ENCODE measurements at regions not wholly inside any gene's neighbourhood (a gene's known extent, or its start where the extent isn't known, plus 50 kb on each side); places are given as distances from the start of the nearest gene placed in this dataset.
A peak's percentile ranks its signal among the peaks of the same experiment; 100 is the strongest.

- DNase-seq (ENCODE audit: low spot score in 2 of 2), result no peak
- no peak for FAIRE-seq
These were observed 823.6 kb downstream of the MAFB start for GRCh38 chr20:39865446-39865845.

- FAIRE-seq, result no peak
- no peak for DNase-seq (ENCODE audit: low spot score in 2 of 2)
These were observed 826.6 kb downstream of the MAFB start for GRCh38 chr20:39862470-39862891.

- no peak for FAIRE-seq
- no peak for DNase-seq (ENCODE audit: low spot score in 2 of 2)
These were observed 827.7 kb downstream of the MAFB start for GRCh38 chr20:39861381-39861780.

- DNase-seq (ENCODE audit: low spot score in 2 of 2), result no peak
- FAIRE-seq, result no peak
These were observed 831.2 kb downstream of the MAFB start for GRCh38 chr20:39857835-39858234.

GRCh38 chr20:39857187-39857586 lies 831.8 kb downstream of the MAFB start:
- DNase-seq (ENCODE audit: low spot score in 2 of 2) (no peak), FAIRE-seq (no peak)

GRCh38 chr20:39855799-39856198 lies 833.2 kb downstream of the MAFB start:
- no peak for DNase-seq (ENCODE audit: low spot score in 2 of 2)
- no peak for FAIRE-seq

- no peak for FAIRE-seq
- no peak for DNase-seq (ENCODE audit: low spot score in 2 of 2)
These were observed 834.0 kb downstream of the MAFB start for GRCh38 chr20:39855056-39855455.

GRCh38 chr20:39853636-39854035 lies 835.4 kb downstream of the MAFB start:
- no peak for FAIRE-seq

GRCh38 chr20:39853050-39853449 lies 836.0 kb downstream of the MAFB start:
- no peak for DNase-seq (ENCODE audit: low spot score in 2 of 2)
- FAIRE-seq, result no peak

More at GRCh38 chr20:39853636-39854035, 835.4 kb downstream of the MAFB start:
- DNase-seq (ENCODE audit: low spot score in 2 of 2), result no peak

GRCh38 chr20:39851459-39851858 lies 837.6 kb downstream of the MAFB start:
- FAIRE-seq, result no peak
- DNase-seq (ENCODE audit: low spot score in 2 of 2), result no peak

GRCh38 chr20:39850821-39851330 lies 838.2 kb downstream of the MAFB start:
- FAIRE-seq, result no peak
- DNase-seq (ENCODE audit: low spot score in 2 of 2), result no peak

- no peak for DNase-seq (ENCODE audit: low spot score in 2 of 2)
- FAIRE-seq, result no peak
These were observed 838.8 kb downstream of the MAFB start for GRCh38 chr20:39850246-39850645.

GRCh38 chr20:39849664-39850063 lies 839.4 kb downstream of the MAFB start:
- FAIRE-seq (no peak), DNase-seq (ENCODE audit: low spot score in 2 of 2) (peak in 1 of 2 donors; percentile 39)

GRCh38 chr20:39849171-39849570 lies 839.9 kb downstream of the MAFB start:
- FAIRE-seq (no peak), DNase-seq (ENCODE audit: low spot score in 2 of 2) (no peak)

- DNase-seq (ENCODE audit: low spot score in 2 of 2) (no peak), FAIRE-seq (no peak)
These were observed 849.5 kb downstream of the MAFB start for GRCh38 chr20:39839399-39840119.

GRCh38 chr20:39837561-39837960 lies 851.5 kb downstream of the MAFB start:
- FAIRE-seq (no peak), DNase-seq (ENCODE audit: low spot score in 2 of 2) (no peak)

- DNase-seq (ENCODE audit: low spot score in 2 of 2), result no peak
- FAIRE-seq, result no peak
These were observed 853.8 kb downstream of the MAFB start for GRCh38 chr20:39835130-39835842.

- no peak for FAIRE-seq
- DNase-seq (ENCODE audit: low spot score in 2 of 2), result no peak
These were observed 858.1 kb downstream of the MAFB start for GRCh38 chr20:39830903-39831302.

- FAIRE-seq (no peak), DNase-seq (ENCODE audit: low spot score in 2 of 2) (no peak)
These were observed 859.4 kb downstream of the MAFB start for GRCh38 chr20:39829661-39830060.

GRCh38 chr20:39829256-39829655 lies 859.8 kb downstream of the MAFB start:
- FAIRE-seq, result no peak

GRCh38 chr20:39825950-39826349 lies 863.1 kb downstream of the MAFB start:
- DNase-seq (ENCODE audit: low spot score in 2 of 2) (no peak), FAIRE-seq (no peak)

More at GRCh38 chr20:39829256-39829655, 859.8 kb downstream of the MAFB start:
- no peak for DNase-seq (ENCODE audit: low spot score in 2 of 2)

- DNase-seq (ENCODE audit: low spot score in 2 of 2) (no peak), FAIRE-seq (no peak)
These were observed 863.4 kb downstream of the DHX35 start for GRCh38 chr20:39825524-39825923.
